ENCODE measurements at regions not wholly inside any gene's neighbourhood (a gene's known extent, or its start where the extent isn't known, plus 50 kb on each side); places are given as distances from the start of the nearest gene placed in this dataset.

- Mint-ChIP-seq H3K4me1 (no peaks in the 10 kb centered on the region), H3K27me3 (ENCODE audit: low read depth in 2 of 2) (peaks cover 3 to 6% of the 10 kb centered on the region in 2 donors), H3K27ac (no peak overlapping the region), H3K4me3 (no peak overlapping the region), H3K36me3 (no peaks in the 10 kb centered on the region), H3K9me3 (no peaks in the 10 kb centered on the region)
- TF ChIP-seq CTCF (IDR thresholded peaks at IDR 0.05), result no peak
- no peak for ATAC-seq
- no peaks in the 10 kb centered on the region for H3K27me3 ChIP-seq (ENCODE audit: control insufficient read depth, insufficient read depth, low read length)
- intact Hi-C loops (cut with micrococcal nuclease), result no loop called here
- no peak overlapping the region for H3K4me3 ChIP-seq (ENCODE audit: low read length)
- H3K27ac ChIP-seq (ENCODE audit: low read length), result no peak overlapping the region
- H3K4me1 ChIP-seq (ENCODE audit: control insufficient read depth, insufficient read depth, low read length), result no peaks in the 10 kb centered on the region
- WGBS (ENCODE audit: insufficient coverage), result 86% methylated on average over 9 of the region's 9 CpGs
- H3K9me3 ChIP-seq (ENCODE audit: control insufficient read depth, insufficient read depth, low read length), result no peaks in the 10 kb centered on the region
- no peaks in the 10 kb centered on the region for H3K36me3 ChIP-seq (ENCODE audit: control insufficient read depth, insufficient read depth, low read length)
- no peak for DNase-seq
Measured at GRCh38 chr19:30305346-30306060, 66.7 kb upstream of the ZNF536 start.

GRCh38 chr19:30307191-30307974 is 64.8 kb upstream of the ZNF536 start:
- 79% methylated on average over 12 of the region's 13 CpGs for WGBS (ENCODE audit: insufficient coverage)
- no peak for TF ChIP-seq CTCF (IDR thresholded peaks at IDR 0.05)
- DNase-seq, result no peak
- Histone ChIP-seq H3K4me3 (ENCODE audit: low read length) (no peak overlapping the region), H3K36me3 (ENCODE audit: control insufficient read depth, insufficient read depth, low read length) (no peaks in the 10 kb centered on the region), H3K27ac (ENCODE audit: low read length) (no peak overlapping the region), H3K9me3 (ENCODE audit: control insufficient read depth, insufficient read depth, low read length) (no peaks in the 10 kb centered on the region), H3K27me3 (ENCODE audit: control insufficient read depth, insufficient read depth, low read length) (no peaks in the 10 kb centered on the region), H3K4me1 (ENCODE audit: control insufficient read depth, insufficient read depth, low read length) (no peaks in the 10 kb centered on the region)
- intact Hi-C loops (cut with micrococcal nuclease), result no loop called here
- Mint-ChIP-seq H3K27me3 (ENCODE audit: low read depth in 2 of 2) (peaks cover 5 to 6% of the 10 kb centered on the region in 2 donors), H3K4me3 (no peak overlapping the region), H3K4me1 (no peaks in the 10 kb centered on the region), H3K27ac (no peak overlapping the region), H3K36me3 (no peaks in the 10 kb centered on the region), H3K9me3 (no peaks in the 10 kb centered on the region)
- no peak for ATAC-seq

- Mint-ChIP-seq H3K4me3 (no peak overlapping the region), H3K27ac (no peak overlapping the region), H3K4me1 (no peaks in the 10 kb centered on the region), H3K9me3 (no peaks in the 10 kb centered on the region), H3K36me3 (no peaks in the 10 kb centered on the region), H3K27me3 (ENCODE audit: low read depth in 2 of 2) (peaks cover 5 to 6% of the 10 kb centered on the region in 2 donors)
- intact Hi-C loops (cut with micrococcal nuclease), result no loop called here
- no peak for ATAC-seq
- 86% methylated on average over 6 of the region's 6 CpGs for WGBS (ENCODE audit: insufficient coverage)
- no peak for DNase-seq
- no peaks in the 10 kb centered on the region for H3K4me1 ChIP-seq (ENCODE audit: control insufficient read depth, insufficient read depth, low read length)
- no peak overlapping the region for H3K27ac ChIP-seq (ENCODE audit: low read length)
- H3K9me3 ChIP-seq (ENCODE audit: control insufficient read depth, insufficient read depth, low read length), result no peaks in the 10 kb centered on the region
- H3K4me3 ChIP-seq (ENCODE audit: low read length), result no peak overlapping the region
- no peaks in the 10 kb centered on the region for H3K36me3 ChIP-seq (ENCODE audit: control insufficient read depth, insufficient read depth, low read length)
- H3K27me3 ChIP-seq (ENCODE audit: control insufficient read depth, insufficient read depth, low read length), result no peaks in the 10 kb centered on the region
- TF ChIP-seq CTCF (IDR thresholded peaks at IDR 0.05), result no peak
Measured at GRCh38 chr19:30309176-30309575, 63.0 kb upstream of the ZNF536 start.
